HFFc6 (cell line): ENCODE measurements at regions not wholly inside any gene's neighbourhood (a gene's known extent, or its start where the extent isn't known, plus 50 kb on each side); places are given as distances from the start of the nearest gene placed in this dataset.

Experiments used
- DNase-seq: peaks from one replicate; pipeline ENCODE4 v3.0.0-alpha.2; 2018
- H3K27ac Mint-ChIP-seq: 2 replicates; pipeline ENCODE4 v1.8.0; 2020; ENCODE audit warnings: mild to moderate bottlenecking, mixed read lengths
- H3K27me3 Mint-ChIP-seq: 2 replicates; pipeline ENCODE4 v1.8.0; 2021; ENCODE audit warnings: mild to moderate bottlenecking, moderate library complexity, mixed read lengths; ENCODE audit not compliant: insufficient read depth
- H3K36me3 Mint-ChIP-seq: 2 replicates; pipeline ENCODE4 v1.8.0; 2021; ENCODE audit warnings: low read depth, mixed read lengths
- H3K4me1 Mint-ChIP-seq: 2 replicates; pipeline ENCODE4 v1.8.0; 2020; ENCODE audit warnings: low read depth, mixed read lengths
- H3K4me3 Mint-ChIP-seq: 2 replicates; pipeline ENCODE4 v1.8.0; 2020; ENCODE audit warnings: mild to moderate bottlenecking, moderate library complexity, mixed read lengths
- H3K9me3 Mint-ChIP-seq: 2 replicates; pipeline ENCODE4 v1.8.0; 2020; ENCODE audit warnings: mild to moderate bottlenecking, mixed read lengths
- CTCF ChIP-seq: fragments of 200-600 bp; sonication (generic); IDR thresholded peaks from 2 replicates; pipeline ENCODE4 v1.5.0; 2021; ENCODE audit warnings: antibody characterized with exemption, mild to moderate bottlenecking

GRCh38 chr4:126572264-126572663 is 1060.5 kb upstream of the INTU start:
- no peak for TF ChIP-seq CTCF
- H3K27me3 Mint-ChIP-seq: no peaks in the 10 kb centered on the region; the same call in 1 of the 2 replicates
- no peaks in the 10 kb centered on the region for H3K4me1 Mint-ChIP-seq
- H3K27ac Mint-ChIP-seq: no peak overlapping the region
- H3K9me3 Mint-ChIP-seq: no peaks in the 10 kb centered on the region
- no peak for DNase-seq
- H3K4me3 Mint-ChIP-seq: no peak overlapping the region
- no peaks in the 10 kb centered on the region for H3K36me3 Mint-ChIP-seq

GRCh38 chr4:126582737-126583136 is 1050.0 kb upstream of the INTU start:
- no peaks in the 10 kb centered on the region for H3K36me3 Mint-ChIP-seq
- no peaks in the 10 kb centered on the region for H3K4me1 Mint-ChIP-seq
- H3K9me3 Mint-ChIP-seq: no peaks in the 10 kb centered on the region
- peak; percentile 41; the same call in 1 of the 2 replicates for TF ChIP-seq CTCF
- no peak overlapping the region for H3K27ac Mint-ChIP-seq
- no peak overlapping the region for H3K4me3 Mint-ChIP-seq
- H3K27me3 Mint-ChIP-seq: no peaks in the 10 kb centered on the region
- DNase-seq: no peak

GRCh38 chr4:126583509-126583908 is 1049.2 kb upstream of the INTU start:
- DNase-seq: peak; percentile 3
- Mint-ChIP-seq H3K27ac (no peak overlapping the region), H3K36me3 (no peaks in the 10 kb centered on the region), H3K9me3 (no peaks in the 10 kb centered on the region), H3K4me1 (no peaks in the 10 kb centered on the region), H3K27me3 (no peaks in the 10 kb centered on the region), H3K4me3 (no peak overlapping the region)
- peak; percentile 54 for TF ChIP-seq CTCF

GRCh38 chr4:126591583-126591982 is 1041.2 kb upstream of the INTU start:
- no peaks in the 10 kb centered on the region for H3K9me3 Mint-ChIP-seq
- H3K27me3 Mint-ChIP-seq: no peaks in the 10 kb centered on the region
- no peak overlapping the region for H3K4me3 Mint-ChIP-seq
- TF ChIP-seq CTCF: no peak
- H3K27ac Mint-ChIP-seq: no peak overlapping the region
- H3K36me3 Mint-ChIP-seq: no peaks in the 10 kb centered on the region
- peaks cover 13% of the 10 kb centered on the region; the same call in 1 of the 2 replicates for H3K4me1 Mint-ChIP-seq
- no peak for DNase-seq

GRCh38 chr4:126592088-126592487 is 1040.7 kb upstream of the INTU start:
- Mint-ChIP-seq H3K27me3 (no peaks in the 10 kb centered on the region), H3K36me3 (no peaks in the 10 kb centered on the region), H3K4me3 (no peak overlapping the region), H3K4me1 (peaks cover 13% of the 10 kb centered on the region; the same call in 1 of the 2 replicates), H3K9me3 (no peaks in the 10 kb centered on the region), H3K27ac (no peak overlapping the region)
- TF ChIP-seq CTCF: peak; percentile 73
- DNase-seq: no peak

GRCh38 chr4:126593626-126594025 is 1039.1 kb upstream of the INTU start:
- Mint-ChIP-seq H3K4me3 (no peak overlapping the region), H3K36me3 (no peaks in the 10 kb centered on the region), H3K9me3 (no peaks in the 10 kb centered on the region), H3K27ac (no peak overlapping the region), H3K4me1 (peaks cover 13% of the 10 kb centered on the region; the same call in 1 of the 2 replicates), H3K27me3 (no peaks in the 10 kb centered on the region)
- no peak for DNase-seq
- no peak for TF ChIP-seq CTCF
